Activated T-helper 1 cell treated with anti-CD3 and anti-CD28 coated beads, Interleukin-12 subunit alpha, Interleukin-12 subunit beta, Interleukin-2, Interleukin-4 antibody, amounts not matched to agents 30 ng/mL and 10 ng/mL and 1 ng/mL, durations not matched to agents 14 hours and 24 hours and 36 hours (primary cell): ENCODE measurements at regions not wholly inside any gene's neighbourhood (a gene's known extent, or its start where the extent isn't known, plus 50 kb on each side); places are given as distances from the start of the nearest gene placed in this dataset.

Source experiments
- DNase-seq: peaks from one replicate; pipeline ENCODE4 v3.0.0; 2021; ENCODE audit warnings: low spot score
- H3K27ac Mint-ChIP-seq: one replicate; pipeline ENCODE4 v1.8.0; 2021; ENCODE audit warnings: mild to moderate bottlenecking, mixed read lengths
- H3K27me3 Mint-ChIP-seq: one replicate; pipeline ENCODE4 v1.8.0; 2022; ENCODE audit warnings: mild to moderate bottlenecking, moderate library complexity, mixed read lengths; ENCODE audit not compliant: insufficient read depth
- H3K36me3 Mint-ChIP-seq: one replicate; pipeline ENCODE4 v1.8.0; 2021; ENCODE audit warnings: low read depth, mixed read lengths
- H3K4me1 Mint-ChIP-seq: one replicate; pipeline ENCODE4 v1.8.0; 2021; ENCODE audit warnings: low read depth, mixed read lengths
- H3K4me3 Mint-ChIP-seq: one replicate; pipeline ENCODE4 v1.8.0; 2021; ENCODE audit warnings: mild to moderate bottlenecking, moderate library complexity, mixed read lengths
- H3K9me3 Mint-ChIP-seq: one replicate; pipeline ENCODE4 v1.8.0; 2021; ENCODE audit warnings: mixed read lengths
- intact Hi-C: fragments of 100-400 bp; cut with micrococcal nuclease; formaldehyde crosslinking; loops from one replicate; pipeline ENCODE4 v1.15.1; 2024

GRCh38 chr6:15033850-15034203, 212.0 kb upstream of the JARID2 start:
- H3K4me1 Mint-ChIP-seq: peaks cover 33% of the 10 kb centered on the region
- peaks cover 11% of the 10 kb centered on the region for H3K9me3 Mint-ChIP-seq
- intact Hi-C loops: loop anchor here (2.0 kb wide), 1 partner anchor 15 kb away; no protein-coding TSS in a partner anchor
- no peak for DNase-seq
- H3K27ac Mint-ChIP-seq: no peak overlapping the region
- no peak overlapping the region for H3K4me3 Mint-ChIP-seq
- H3K36me3 Mint-ChIP-seq: no peaks in the 10 kb centered on the region
- no peaks in the 10 kb centered on the region for H3K27me3 Mint-ChIP-seq

- Mint-ChIP-seq H3K4me1 (peaks cover 21% of the 10 kb centered on the region), H3K36me3 (no peaks in the 10 kb centered on the region), H3K27ac (no peak overlapping the region), H3K4me3 (no peak overlapping the region), H3K9me3 (peaks cover 2% of the 10 kb centered on the region), H3K27me3 (no peaks in the 10 kb centered on the region)
- DNase-seq: no peak
- intact Hi-C loops: no loop called here
These were observed 209.1 kb upstream of the JARID2 start for GRCh38 chr6:15036690-15037245.

GRCh38 chr6:15037253-15037652, 208.6 kb upstream of the JARID2 start:
- Mint-ChIP-seq H3K9me3 (no peaks in the 10 kb centered on the region), H3K4me3 (no peak overlapping the region), H3K36me3 (no peaks in the 10 kb centered on the region), H3K27me3 (no peaks in the 10 kb centered on the region), H3K4me1 (peaks cover 16% of the 10 kb centered on the region), H3K27ac (no peak overlapping the region)
- DNase-seq: no peak
- intact Hi-C loops: no loop called here

- Mint-ChIP-seq H3K4me1 (peaks cover 8% of the 10 kb centered on the region), H3K36me3 (no peaks in the 10 kb centered on the region), H3K4me3 (no peak overlapping the region), H3K27me3 (no peaks in the 10 kb centered on the region), H3K27ac (no peak overlapping the region), H3K9me3 (no peaks in the 10 kb centered on the region)
- intact Hi-C loops: no loop called here
- DNase-seq: no peak
These were observed 207.7 kb upstream of the JARID2 start for GRCh38 chr6:15038013-15038791.

- intact Hi-C loops: no loop called here
- H3K27me3 Mint-ChIP-seq: no peaks in the 10 kb centered on the region
- no peaks in the 10 kb centered on the region for H3K9me3 Mint-ChIP-seq
- DNase-seq: no peak
- H3K4me1 Mint-ChIP-seq: no peaks in the 10 kb centered on the region
- H3K4me3 Mint-ChIP-seq: no peak overlapping the region
- no peaks in the 10 kb centered on the region for H3K36me3 Mint-ChIP-seq
- H3K27ac Mint-ChIP-seq: no peak overlapping the region
These were observed 206.7 kb upstream of the JARID2 start for GRCh38 chr6:15039136-15039535.

GRCh38 chr6:15042938-15043337, 202.9 kb upstream of the JARID2 start:
- H3K27me3 Mint-ChIP-seq: peaks cover 3% of the 10 kb centered on the region
- no peak overlapping the region for H3K27ac Mint-ChIP-seq
- no peaks in the 10 kb centered on the region for H3K36me3 Mint-ChIP-seq
- H3K4me1 Mint-ChIP-seq: no peaks in the 10 kb centered on the region
- H3K4me3 Mint-ChIP-seq: no peak overlapping the region
- H3K9me3 Mint-ChIP-seq: no peaks in the 10 kb centered on the region
- no peak for DNase-seq
- intact Hi-C loops: no loop called here

GRCh38 chr6:15044146-15044882, 201.6 kb upstream of the JARID2 start:
- Mint-ChIP-seq H3K9me3 (no peaks in the 10 kb centered on the region), H3K27ac (no peak overlapping the region), H3K4me3 (no peak overlapping the region), H3K36me3 (no peaks in the 10 kb centered on the region), H3K4me1 (peaks cover 6% of the 10 kb centered on the region), H3K27me3 (peaks cover 3% of the 10 kb centered on the region)
- intact Hi-C loops: no loop called here
- no peak for DNase-seq

- Mint-ChIP-seq H3K4me3 (no peak overlapping the region), H3K27me3 (peaks cover 3% of the 10 kb centered on the region), H3K27ac (no peak overlapping the region), H3K9me3 (no peaks in the 10 kb centered on the region), H3K36me3 (no peaks in the 10 kb centered on the region), H3K4me1 (peaks cover 6% of the 10 kb centered on the region)
- intact Hi-C loops: no loop called here
- no peak for DNase-seq
These were observed 200.9 kb upstream of the JARID2 start for GRCh38 chr6:15044948-15045347.

GRCh38 chr6:15046751-15047150, 199.1 kb upstream of the JARID2 start:
- Mint-ChIP-seq H3K27me3 (peaks cover 3% of the 10 kb centered on the region), H3K4me3 (no peak overlapping the region), H3K36me3 (no peaks in the 10 kb centered on the region), H3K4me1 (peaks cover 6% of the 10 kb centered on the region), H3K9me3 (no peaks in the 10 kb centered on the region), H3K27ac (no peak overlapping the region)
- no peak for DNase-seq
- intact Hi-C loops: no loop called here

GRCh38 chr6:15048367-15048766, 197.5 kb upstream of the JARID2 start:
- peaks cover 3% of the 10 kb centered on the region for H3K27me3 Mint-ChIP-seq
- H3K36me3 Mint-ChIP-seq: no peaks in the 10 kb centered on the region
- H3K9me3 Mint-ChIP-seq: no peaks in the 10 kb centered on the region

GRCh38 chr6:15058200-15059061, 187.4 kb upstream of the JARID2 start:
- H3K4me3 Mint-ChIP-seq: no peak overlapping the region
- H3K4me1 Mint-ChIP-seq: peaks cover 12% of the 10 kb centered on the region
- H3K36me3 Mint-ChIP-seq: no peaks in the 10 kb centered on the region
- H3K9me3 Mint-ChIP-seq: peaks cover 5% of the 10 kb centered on the region
- H3K27ac Mint-ChIP-seq: no peak overlapping the region
- H3K27me3 Mint-ChIP-seq: no peaks in the 10 kb centered on the region
- intact Hi-C loops: no loop called here
- DNase-seq: no peak

More at GRCh38 chr6:15048367-15048766, 197.5 kb upstream of the JARID2 start:
- H3K4me1 Mint-ChIP-seq: peaks cover 6% of the 10 kb centered on the region
- intact Hi-C loops: no loop called here
- H3K4me3 Mint-ChIP-seq: no peak overlapping the region
- DNase-seq: no peak
- no peak overlapping the region for H3K27ac Mint-ChIP-seq

GRCh38 chr6:15061180-15061641, 184.7 kb upstream of the JARID2 start:
- no peaks in the 10 kb centered on the region for H3K27me3 Mint-ChIP-seq
- no peaks in the 10 kb centered on the region for H3K36me3 Mint-ChIP-seq
- H3K4me1 Mint-ChIP-seq: peaks cover 13% of the 10 kb centered on the region
- peaks cover 6% of the 10 kb centered on the region for H3K9me3 Mint-ChIP-seq
- H3K4me3 Mint-ChIP-seq: no peak overlapping the region
- DNase-seq: no peak
- H3K27ac Mint-ChIP-seq: no peak overlapping the region
- intact Hi-C loops: no loop called here
